B cell (primary cell): ENCODE measurements at regions not wholly inside any gene's neighbourhood (a gene's known extent, or its start where the extent isn't known, plus 50 kb on each side); places are given as distances from the start of the nearest gene placed in this dataset.

Source experiments
- ATAC-seq: fragments of 200-7000 bp; cut with Tn5 transposase; one replicate; pipeline ENCODE4 v1.10.0; 2021; ENCODE audit warnings: low read depth, mild to moderate bottlenecking, moderate number of reproducible peaks, moderate library complexity
- CTCF ChIA-PET: fragments of 350-600 bp; sonication (Branson Sonifier 250); formaldehyde crosslinking; loops from one replicate; lab custom pipeline; 2021; ENCODE audit warnings: antibody characterized with exemption, inconsistent platforms; lab: Charles Lee
- POLR2A ChIA-PET: fragments of 350-600 bp; sonication (Branson Sonifier 250); formaldehyde crosslinking; loops from one replicate; lab custom pipeline; 2021; ENCODE audit warnings: antibody characterized with exemption; lab: Charles Lee
- DNase-seq: peaks from one replicate; pipeline ENCODE4 v3.0.0; 2013
- H2AFZ ChIP-seq: 2 replicates; pipeline ENCODE4 v1.6.1; 2012; ENCODE audit warnings: mild to moderate bottlenecking, low read depth, low read length; ENCODE audit not compliant: insufficient read depth, poor library complexity, severe bottlenecking
- H3K27ac ChIP-seq, 2 donors: 1 replicate in 1 of 2; 2 replicates in 1 of 2; pipeline ENCODE4 v1.5.1; 2012 to 2013; ENCODE audit warnings: low read length in 2 of 2, mild to moderate bottlenecking in 2 of 2, moderate library complexity in 1 of 2
- H3K27me3 ChIP-seq, 4 experiments: fragments of 200-600 bp in 1 of 4; sonication (generic) in 1 of 4; replicated peaks in 1 of 4; 1 replicate in 2 of 4; 2 replicates in 2 of 4; pipeline versions ENCODE4 v1.6.1 to v1.7.0; 2013 to 2016; ENCODE audit warnings: low read length in 3 of 4, mild to moderate bottlenecking in 2 of 4, mixed read lengths in 1 of 4, moderate library complexity in 1 of 4; ENCODE audit not compliant: insufficient read depth in 4 of 4, control insufficient read depth in 3 of 4; ENCODE audit errors: control extremely low read depth in 1 of 4
- H3K36me3 ChIP-seq, 2 experiments: replicated peaks in 1 of 2; 1 replicate in 1 of 2; 2 replicates in 1 of 2; pipeline versions ENCODE4 v1.6.1 to v1.7.1; 2013; ENCODE audit warnings: low read length in 1 of 2; ENCODE audit not compliant: insufficient read depth in 2 of 2, control insufficient read depth in 1 of 2; ENCODE audit errors: control extremely low read depth in 1 of 2, extremely low read depth in 1 of 2
- H3K4me1 ChIP-seq, 2 donors: fragments of 200-600 bp in 1 of 2; sonication (generic) in 1 of 2; 1 replicate in 1 of 2; 2 replicates in 1 of 2; pipeline versions ENCODE4 v1.5.1 to v1.6.1; 2013 to 2017; ENCODE audit warnings: low read length in 2 of 2; ENCODE audit not compliant: control insufficient read depth in 2 of 2, insufficient read depth in 2 of 2
- H3K4me2 ChIP-seq: replicated peaks from 2 replicates; pipeline ENCODE3; 2012; ENCODE audit warnings: mild to moderate bottlenecking, low read depth, low read length; ENCODE audit not compliant: poor library complexity, severe bottlenecking
- H3K4me3 ChIP-seq, 5 experiments: fragments of 200-600 bp in 1 of 5; sonication (generic) in 1 of 5; 1 replicate in 3 of 5; 2 replicates in 2 of 5; pipeline versions ENCODE4 v1.5.1 to v1.7.0; 2011 to 2016; ENCODE audit warnings: low read length in 4 of 5, mild to moderate bottlenecking in 4 of 5, low read depth in 2 of 5, control low read depth in 1 of 5, moderate library complexity in 1 of 5; ENCODE audit not compliant: insufficient read depth in 1 of 5; ENCODE audit errors: control extremely low read depth in 1 of 5, extremely low read depth in 1 of 5
- H3K79me2 ChIP-seq: fragments of 200-600 bp; sonication (generic); one replicate; pipeline ENCODE4 v1.6.0; 2016; ENCODE audit warnings: low read length; ENCODE audit not compliant: control insufficient read depth, insufficient read depth
- H3K9ac ChIP-seq: fragments of 200-600 bp; sonication (generic); 2 replicates; pipeline ENCODE4 v1.6.1; 2017; ENCODE audit warnings: mild to moderate bottlenecking, low read length, moderate library complexity
- H3K9me3 ChIP-seq, 3 donors: one replicate each; pipeline versions ENCODE4 v1.6.1 to v1.7.1; 2013; ENCODE audit warnings: low read length in 2 of 3; ENCODE audit not compliant: control insufficient read depth in 2 of 3, insufficient read depth in 1 of 3; ENCODE audit errors: control extremely low read depth in 1 of 3
- H4K20me1 ChIP-seq: 2 replicates; pipeline ENCODE4 v1.6.0; 2012; ENCODE audit warnings: mild to moderate bottlenecking, low read length; ENCODE audit not compliant: insufficient read depth, control insufficient read depth, poor library complexity, severe bottlenecking
- H3K27ac Mint-ChIP-seq: one replicate; pipeline ENCODE4 v1.8.0; 2021; ENCODE audit warnings: mixed read lengths
- H3K27me3 Mint-ChIP-seq: one replicate; pipeline ENCODE4 v1.8.0; 2021; ENCODE audit warnings: mixed read lengths
- H3K4me1 Mint-ChIP-seq: one replicate; pipeline ENCODE4 v1.8.0; 2021; ENCODE audit warnings: mixed read lengths
- H3K4me3 Mint-ChIP-seq: one replicate; pipeline ENCODE4 v1.8.0; 2021; ENCODE audit warnings: mixed read lengths
- H3K9me3 Mint-ChIP-seq: one replicate; pipeline ENCODE4 v1.8.0; 2022; ENCODE audit warnings: mixed read lengths; ENCODE audit not compliant: insufficient read depth
- CTCF ChIP-seq: fragments of 200-600 bp; IDR thresholded peaks from one replicate; pipeline ENCODE4 v1.8.0; 2022; ENCODE audit warnings: antibody characterized with exemption, mild to moderate bottlenecking
- EZH2 ChIP-seq: IDR thresholded peaks from 2 replicates; pipeline ENCODE4 v1.6.1; 2012; ENCODE audit warnings: borderline replicate concordance, low read depth, mild to moderate bottlenecking, moderate library complexity, low read length; ENCODE audit not compliant: insufficient read depth, poor library complexity, severe bottlenecking
- WGBS: methylation state at CpG from one replicate; pipeline ENCODE4 v1.1.5; 2013; ENCODE audit warnings: missing lambda C conversion rate; ENCODE audit not compliant: insufficient coverage; 5-methylcytosine and 5-hydroxymethylcytosine counted together
- intact Hi-C: fragments of 100-400 bp; cut with micrococcal nuclease; formaldehyde crosslinking; loops from one replicate; pipeline ENCODE4 v1.10.0; 2022

- intact Hi-C loops, result no loop called here
- CTCF ChIA-PET, result no interaction called here
- no peaks in the 10 kb centered on the region for H3K9me3 Mint-ChIP-seq
- POLR2A ChIA-PET, result no interaction called here
- no peak overlapping the region for H3K4me3 ChIP-seq
- H2AFZ ChIP-seq, result no peak overlapping the region
- H3K27me3 ChIP-seq, result no peaks in the 10 kb centered on the region
- H3K9me3 ChIP-seq, result no peaks in the 10 kb centered on the region
- H3K4me2 ChIP-seq, result no peak overlapping the region
- no peak overlapping the region for H3K27ac ChIP-seq
- H3K4me1 ChIP-seq, result no peaks in the 10 kb centered on the region
- peaks cover 8% of the 10 kb centered on the region for H3K27me3 Mint-ChIP-seq
- no peaks in the 10 kb centered on the region for H3K79me2 ChIP-seq
- no peak overlapping the region for H3K4me3 Mint-ChIP-seq
- DNase-seq (no peak), ATAC-seq (no peak)
- H3K9ac ChIP-seq, result no peak overlapping the region
- TF ChIP-seq EZH2, result no peak
- TF ChIP-seq CTCF, result no peak
- no CpG with 5 or more reads among the region's 1 CpG for WGBS
- H3K27ac Mint-ChIP-seq, result no peak overlapping the region
- no peaks in the 10 kb centered on the region for H3K4me1 Mint-ChIP-seq
- no peaks in the 10 kb centered on the region for H3K36me3 ChIP-seq
- H4K20me1 ChIP-seq, result no peaks in the 10 kb centered on the region
Measured at GRCh38 chr5:112012104-112012503, 255.1 kb upstream of the NREP start.

GRCh38 chr5:112010475-112010874 lies 253.5 kb upstream of the NREP start:
- CTCF ChIA-PET, result no interaction called here

More at GRCh38 chr5:112010475-112010874, 253.5 kb upstream of the NREP start:
- H3K4me1 ChIP-seq, result no peaks in the 10 kb centered on the region
- POLR2A ChIA-PET, result no interaction called here
- Mint-ChIP-seq H3K27me3 (peaks cover 8% of the 10 kb centered on the region), H3K27ac (no peak overlapping the region), H3K4me1 (no peaks in the 10 kb centered on the region), H3K9me3 (no peaks in the 10 kb centered on the region), H3K4me3 (no peak overlapping the region)
- H3K4me3 ChIP-seq, result no peak overlapping the region
- no peaks in the 10 kb centered on the region for H4K20me1 ChIP-seq
- no peak for DNase-seq
- intact Hi-C loops, result no loop called here
- no peaks in the 10 kb centered on the region for H3K79me2 ChIP-seq
- H3K27ac ChIP-seq, result no peak overlapping the region
- H3K9me3 ChIP-seq, result no peaks in the 10 kb centered on the region
- TF ChIP-seq CTCF (no peak), EZH2 (no peak)
- ATAC-seq, result no peak
- H3K9ac ChIP-seq, result no peak overlapping the region
- WGBS, result 96% methylated on average over 3 of the region's 3 CpGs
- H3K36me3 ChIP-seq, result no peaks in the 10 kb centered on the region
- no peaks in the 10 kb centered on the region for H3K27me3 ChIP-seq
- no peak overlapping the region for H2AFZ ChIP-seq
- no peak overlapping the region for H3K4me2 ChIP-seq
